Hippocampal formation (tissue), 2 donors: ENCODE measurements at regions not wholly inside any gene's neighbourhood (a gene's known extent, or its start where the extent isn't known, plus 50 kb on each side); places are given as distances from the start of the nearest gene placed in this dataset.
"Not testable (repeated sequence)": the region's sequence is repeated elsewhere in the genome, so short reads cannot be mapped to it uniquely, and the experiment has no call there.

ENCODE experiments used
- DNase-seq, 2 donors: peaks; one replicate each; lab custom pipeline; 2025; lab: John Stamatoyannopoulos, UW

GRCh38 chr13:83825676-83826075 is 56.6 kb downstream of the SLITRK1 start:
- peak; percentile 41 to 89 for DNase-seq

GRCh38 chr13:83824560-83824959 is 57.7 kb downstream of the SLITRK1 start:
- DNase-seq: no peak

- no peak for DNase-seq
Observed at GRCh38 chr13:83824120-83824519, 58.2 kb downstream of the SLITRK1 start.

GRCh38 chr13:83819611-83820010 is 62.7 kb downstream of the SLITRK1 start:
- DNase-seq: no peak

GRCh38 chr13:83819156-83819555 is 63.1 kb downstream of the SLITRK1 start:
- DNase-seq: no peak

GRCh38 chr13:83816081-83816480 is 66.2 kb downstream of the SLITRK1 start:
- no peak for DNase-seq

GRCh38 chr13:83815598-83815997 is 66.7 kb downstream of the SLITRK1 start:
- peak in 1 of 2 donors; percentile 34 for DNase-seq

GRCh38 chr13:83810136-83810535 is 72.1 kb downstream of the SLITRK1 start:
- peak in 1 of 2 donors; percentile 62 for DNase-seq

- no peak for DNase-seq
Observed at GRCh38 chr13:83804356-83804962, 77.8 kb downstream of the SLITRK1 start.

GRCh38 chr13:83798731-83799130 is 83.5 kb downstream of the SLITRK1 start:
- no peak for DNase-seq

- DNase-seq: no peak
Observed at GRCh38 chr13:83796364-83796763, 85.9 kb downstream of the SLITRK1 start.

GRCh38 chr13:83794583-83794982 is 87.7 kb downstream of the SLITRK1 start:
- no peak for DNase-seq

GRCh38 chr13:83780227-83780626 is 102.0 kb downstream of the SLITRK1 start:
- no peak for DNase-seq

GRCh38 chr13:83773961-83774360 is 108.3 kb downstream of the SLITRK1 start:
- no peak for DNase-seq

GRCh38 chr13:83765796-83766195 is 116.5 kb downstream of the SLITRK1 start:
- peak; percentile 16 to 92 for DNase-seq

- no peak for DNase-seq
Observed at GRCh38 chr13:83761631-83762030, 120.6 kb downstream of the SLITRK1 start.

- DNase-seq: not testable (repeated sequence)
Observed at GRCh38 chr13:83755210-83755609, 127.1 kb downstream of the SLITRK1 start.

- no peak for DNase-seq
Observed at GRCh38 chr13:83753912-83754624, 128.2 kb downstream of the SLITRK1 start.

- DNase-seq: no peak
Observed at GRCh38 chr13:83752141-83752540, 130.1 kb downstream of the SLITRK1 start.

- no peak for DNase-seq
Observed at GRCh38 chr13:83740622-83741021, 141.7 kb downstream of the SLITRK1 start.

GRCh38 chr13:83738407-83738806 is 143.9 kb downstream of the SLITRK1 start:
- DNase-seq: no peak

GRCh38 chr13:83733293-83733692 is 149.0 kb downstream of the SLITRK1 start:
- no peak for DNase-seq

- DNase-seq: no peak
Observed at GRCh38 chr13:83732755-83733154, 149.5 kb downstream of the SLITRK1 start.

- no peak for DNase-seq
Observed at GRCh38 chr13:83731113-83731512, 151.2 kb downstream of the SLITRK1 start.
